Adrenal gland (tissue), 9 donors: ENCODE measurements at regions not wholly inside any gene's neighbourhood (a gene's known extent, or its start where the extent isn't known, plus 50 kb on each side); places are given as distances from the start of the nearest gene placed in this dataset.

Experiments
- DNase-seq, 7 donors: peaks; one replicate each; pipeline ENCODE4 v3.0.0-alpha.2; 2019 to 2020
- H3K27ac ChIP-seq, 5 donors: fragments of 200-600 bp; sonication (generic) in 4 of 5; 1 replicate in 3 of 5; 2 replicates in 2 of 5; pipeline versions ENCODE4 v1.5.1 to v1.8.0; 2016 to 2020; ENCODE audit warnings: mild to moderate bottlenecking in 1 of 5
- H3K27me3 ChIP-seq: fragments of 200-600 bp; 2 replicates; pipeline ENCODE4 v1.8.0; 2021
- H3K36me3 ChIP-seq, 2 donors: fragments of 200-600 bp; replicated peaks in 1 of 2; 1 replicate in 1 of 2; 2 replicates in 1 of 2; pipeline versions ENCODE4 v1.5.1 to v1.8.0; 2018 to 2022
- H3K4me1 ChIP-seq, 2 donors: fragments of 200-600 bp; replicated peaks in 1 of 2; 1 replicate in 1 of 2; 2 replicates in 1 of 2; pipeline versions ENCODE4 v1.5.1 to v1.8.0; 2018 to 2021
- H3K4me3 ChIP-seq, 4 donors: fragments of 200-600 bp; sonication (generic) in 3 of 4; one replicate each; pipeline ENCODE4 v1.5.1; 2016 to 2018
- H3K9me3 ChIP-seq, 3 donors: fragments of 200-600 bp; sonication (generic) in 1 of 3; replicated peaks in 1 of 3; 1 replicate in 2 of 3; 2 replicates in 1 of 3; pipeline versions ENCODE4 v1.5.1 to v1.8.0; 2016 to 2021
- CTCF ChIP-seq, 6 experiments: fragments of 450-650 bp in 4 of 6; fragments of 200-600 bp in 2 of 6; sonication (generic) in 1 of 6; IDR thresholded peaks; 1 replicate in 5 of 6; 2 replicates in 1 of 6; pipeline versions ENCODE4 v1.5.1 to v1.8.0; 2016 to 2021; ENCODE audit warnings: antibody characterized with exemption in 6 of 6, mild to moderate bottlenecking in 2 of 6, moderate library complexity in 1 of 6
- POLR2A ChIP-seq, 2 donors: fragments of 450-650 bp; IDR thresholded peaks; one replicate each; pipeline ENCODE4 v1.6.1; 2017; ENCODE audit warnings: antibody characterized with exemption in 2 of 2, mild to moderate bottlenecking in 2 of 2, moderate library complexity in 1 of 2
- WGBS, 4 donors: extraction: QIAGEN DNeasy Blood & Tissue Kit in 2 of 4; methylation state at CpG; one replicate each; pipeline versions ENCODE4 v1.1.5 to v1.1.7; 2013 to 2017; 5-methylcytosine and 5-hydroxymethylcytosine counted together
- intact Hi-C, 2 donors: fragments of 100-400 bp; cut with DNase I; formaldehyde crosslinking; loops; one replicate each; pipeline versions ENCODE4 v1.14.1 to v1.15.0; 2022 to 2023
- donor health status: healthy with polysubstance abuse.
- donor health status: Bipolar disorder and iron deficiency.
- donor health status: DM: yes; HTN: yes; CAD: no.
- donor health status: DM: no; HTN: no; CAD: no.
- donor health status: DM: no; HTN: no; CAD: no.

GRCh38 chr10:10849306-10849705, 168.4 kb upstream of the CELF2 start:
- no peak overlapping the region for H3K27ac ChIP-seq
- intact Hi-C loops = no loop called here
- H3K4me3 ChIP-seq = no peak overlapping the region
- no peaks in the 10 kb centered on the region for H3K36me3 ChIP-seq
- no peak for TF ChIP-seq CTCF (IDR thresholded peaks at IDR 0.05)
- no peak for TF ChIP-seq POLR2A (IDR thresholded peaks at IDR 0.05)
- no peaks in the 10 kb centered on the region for H3K4me1 ChIP-seq
- no peaks in the 10 kb centered on the region for H3K9me3 ChIP-seq
- 65 to 79% (median 73%) methylated on average over 4 of the region's 4 CpGs for WGBS, 4 donors
- H3K27me3 ChIP-seq = no peaks in the 10 kb centered on the region
- DNase-seq = no peak

GRCh38 chr10:10850214-10850613, 167.5 kb upstream of the CELF2 start:
- intact Hi-C loops = no loop called here
- H3K4me3 ChIP-seq = no peak overlapping the region
- TF ChIP-seq CTCF (IDR thresholded peaks at IDR 0.05) = no peak
- no peaks in the 10 kb centered on the region for H3K9me3 ChIP-seq
- 70 to 85% (median 74%) methylated on average over 3 of the region's 3 CpGs for WGBS, 4 donors
- no peak overlapping the region for H3K27ac ChIP-seq
- H3K4me1 ChIP-seq = no peaks in the 10 kb centered on the region
- no peak for DNase-seq
- no peaks in the 10 kb centered on the region for H3K27me3 ChIP-seq
- H3K36me3 ChIP-seq = no peaks in the 10 kb centered on the region

GRCh38 chr10:10852464-10852863, 165.2 kb upstream of the CELF2 start:
- Histone ChIP-seq H3K4me1 (no peaks in the 10 kb centered on the region), H3K9me3 (no peaks in the 10 kb centered on the region), H3K27me3 (no peaks in the 10 kb centered on the region), H3K36me3 (no peaks in the 10 kb centered on the region), H3K27ac (no peak overlapping the region), H3K4me3 (no peak overlapping the region)
- intact Hi-C loops = no loop called here
- 70 to 76% (median 75%) methylated on average over 4 of the region's 4 CpGs for WGBS, 4 donors
- TF ChIP-seq POLR2A (IDR thresholded peaks at IDR 0.05) (no peak), CTCF (IDR thresholded peaks at IDR 0.05) (no peak)
- no peak for DNase-seq

GRCh38 chr10:10853954-10854353, 163.7 kb upstream of the CELF2 start:
- 86 to 94% (median 90%) methylated on average over 3 of the region's 3 CpGs for WGBS, 4 donors
- no peak for DNase-seq

More at GRCh38 chr10:10853954-10854353, 163.7 kb upstream of the CELF2 start:
- Histone ChIP-seq H3K27ac (no peak overlapping the region), H3K4me3 (no peak overlapping the region), H3K4me1 (no peaks in the 10 kb centered on the region), H3K9me3 (no peaks in the 10 kb centered on the region), H3K36me3 (no peaks in the 10 kb centered on the region), H3K27me3 (no peaks in the 10 kb centered on the region)
- intact Hi-C loops = no loop called here
- no peak for TF ChIP-seq POLR2A (IDR thresholded peaks at IDR 0.05)
- no peak for TF ChIP-seq CTCF (IDR thresholded peaks at IDR 0.05)
